GM21526 (cell line): ENCODE measurements at regions not wholly inside any gene's neighbourhood (a gene's known extent, or its start where the extent isn't known, plus 50 kb on each side); places are given as distances from the start of the nearest gene placed in this dataset.

Experiments used
- ATAC-seq: cut with Tn5 transposase; IDR thresholded peaks from one replicate; pipeline ENCODE4 v1.9.1; 2021; ENCODE audit warnings: moderate library complexity; ENCODE audit not compliant: unreplicated experiment, low FRiP score

- no peak for ATAC-seq
These were observed 368.1 kb downstream of the KIF4B start for GRCh38 chr5:155381654-155382053.

- peak; percentile 73 for ATAC-seq
These were observed 375.9 kb downstream of the KIF4B start for GRCh38 chr5:155389498-155389897.

- ATAC-seq, result no peak
These were observed 381.2 kb downstream of the KIF4B start for GRCh38 chr5:155394727-155395126.

- no peak for ATAC-seq
These were observed 389.5 kb downstream of the KIF4B start for GRCh38 chr5:155402927-155403640.

- no peak for ATAC-seq
These were observed 393.3 kb downstream of the KIF4B start for GRCh38 chr5:155406815-155407214.

GRCh38 chr5:155408465-155408864, 394.9 kb downstream of the KIF4B start:
- ATAC-seq, result no peak

GRCh38 chr5:155416765-155417164, 403.2 kb downstream of the KIF4B start:
- ATAC-seq, result no peak

GRCh38 chr5:155418960-155419579, 405.5 kb downstream of the KIF4B start:
- no peak for ATAC-seq

GRCh38 chr5:155430192-155430591, 416.6 kb downstream of the KIF4B start:
- no peak for ATAC-seq

GRCh38 chr5:155434267-155434666, 420.7 kb downstream of the KIF4B start:
- no peak for ATAC-seq

GRCh38 chr5:155434681-155435080, 421.1 kb downstream of the KIF4B start:
- no peak for ATAC-seq

GRCh38 chr5:155441849-155442248, 428.3 kb downstream of the KIF4B start:
- no peak for ATAC-seq

GRCh38 chr5:155451106-155451505, 437.6 kb downstream of the KIF4B start:
- no peak for ATAC-seq

- no peak for ATAC-seq
These were observed 442.4 kb downstream of the KIF4B start for GRCh38 chr5:155455791-155456514.

- ATAC-seq, result no peak
These were observed 446.4 kb downstream of the KIF4B start for GRCh38 chr5:155459889-155460500.

- no peak for ATAC-seq
These were observed 447.0 kb downstream of the KIF4B start for GRCh38 chr5:155460501-155460931.

GRCh38 chr5:155461304-155461703, 447.7 kb downstream of the KIF4B start:
- no peak for ATAC-seq

GRCh38 chr5:155466851-155467250, 453.3 kb downstream of the KIF4B start:
- ATAC-seq, result no peak

GRCh38 chr5:155471027-155471426, 457.5 kb downstream of the KIF4B start:
- no peak for ATAC-seq

- no peak for ATAC-seq
These were observed 459.2 kb downstream of the KIF4B start for GRCh38 chr5:155472780-155473179.

GRCh38 chr5:155475318-155475717, 461.8 kb downstream of the KIF4B start:
- no peak for ATAC-seq
